NCI-H226 (cell line): ENCODE measurements at regions not wholly inside any gene's neighbourhood (a gene's known extent, or its start where the extent isn't known, plus 50 kb on each side); places are given as distances from the start of the nearest gene placed in this dataset.
"Not testable (repeated sequence)": the region's sequence is repeated elsewhere in the genome, so short reads cannot be mapped to it uniquely, and the experiment has no call there.

Source experiments
- DNase-seq: peaks from one replicate; pipeline ENCODE4 v3.0.0-alpha.2; 2015

DNA sequence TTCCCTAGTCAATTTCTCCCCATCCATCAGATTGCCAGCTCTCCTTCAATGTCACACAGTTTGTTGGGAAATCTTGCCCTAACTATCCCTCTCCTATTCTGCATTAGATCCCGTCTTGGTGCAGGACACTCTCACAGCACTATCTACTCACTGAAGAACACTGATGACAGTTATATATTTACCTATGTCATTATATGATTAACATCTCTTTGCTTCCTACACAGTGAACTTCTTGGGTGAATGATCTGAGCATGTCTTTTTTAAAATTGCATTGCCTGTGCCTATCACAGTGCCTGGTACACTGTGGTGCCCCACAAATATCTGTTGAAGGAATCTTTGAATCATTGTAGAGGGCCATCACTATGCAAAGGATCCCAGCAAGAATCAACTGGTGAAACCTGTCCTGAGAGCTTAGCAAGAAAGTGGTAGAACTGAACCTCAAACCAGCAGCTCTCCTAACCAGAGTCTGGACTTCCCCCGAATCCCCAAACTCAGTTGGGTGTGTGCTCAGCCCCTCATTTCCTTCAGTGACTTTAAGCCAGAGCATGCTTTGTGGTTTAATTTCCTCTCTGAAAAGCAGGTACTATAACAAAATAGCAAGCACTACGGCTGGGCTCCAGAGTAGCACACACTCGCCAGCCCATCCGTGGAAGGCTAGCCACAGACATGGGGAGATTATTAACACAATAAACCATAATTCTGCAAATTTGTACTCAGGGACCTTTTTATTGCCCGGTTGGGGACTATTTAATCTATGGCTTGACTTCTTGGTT is 680.7 kb upstream of the SALL1 start:
- no peak for DNase-seq

DNA sequence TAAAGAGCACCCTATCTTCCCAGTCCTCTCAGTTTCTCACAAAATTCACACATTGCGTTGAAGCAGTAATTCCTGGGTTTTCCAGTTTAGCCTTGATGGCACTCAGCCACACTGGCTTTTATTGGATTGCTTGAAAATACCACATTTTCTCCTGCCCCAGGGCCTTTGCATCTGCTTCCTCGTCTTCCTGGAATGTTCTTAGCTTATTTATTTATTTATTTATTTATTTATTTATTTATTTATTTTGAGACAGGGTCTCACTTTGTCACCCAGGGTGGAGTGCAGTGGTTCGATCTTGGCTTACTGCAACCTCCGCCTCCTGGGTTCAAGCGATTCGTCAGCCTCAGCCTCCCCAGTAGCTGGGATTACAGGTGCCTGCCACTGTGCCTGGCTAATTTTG is 680.0 kb upstream of the SALL1 start:
- not testable (repeated sequence) for DNase-seq

DNA sequence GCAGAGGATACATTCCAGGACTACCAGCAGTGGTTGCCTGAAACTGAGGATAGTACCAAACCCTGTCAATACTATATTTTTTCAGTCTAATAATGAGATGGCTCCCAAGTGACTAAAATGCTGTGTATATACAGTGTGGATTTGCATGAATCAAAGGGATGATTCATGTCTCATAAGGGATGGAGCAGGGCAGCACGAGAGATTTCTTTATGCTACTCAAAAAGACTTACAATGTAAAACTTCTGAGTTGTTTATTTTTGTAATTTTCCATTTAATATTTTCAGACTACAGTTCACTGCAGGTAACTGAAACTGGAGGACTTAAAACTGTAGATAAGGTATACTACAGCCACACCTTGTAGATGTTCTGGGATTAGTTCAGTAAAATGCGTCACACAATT is 674.7 kb upstream of the SALL1 start:
- DNase-seq = no peak

DNA sequence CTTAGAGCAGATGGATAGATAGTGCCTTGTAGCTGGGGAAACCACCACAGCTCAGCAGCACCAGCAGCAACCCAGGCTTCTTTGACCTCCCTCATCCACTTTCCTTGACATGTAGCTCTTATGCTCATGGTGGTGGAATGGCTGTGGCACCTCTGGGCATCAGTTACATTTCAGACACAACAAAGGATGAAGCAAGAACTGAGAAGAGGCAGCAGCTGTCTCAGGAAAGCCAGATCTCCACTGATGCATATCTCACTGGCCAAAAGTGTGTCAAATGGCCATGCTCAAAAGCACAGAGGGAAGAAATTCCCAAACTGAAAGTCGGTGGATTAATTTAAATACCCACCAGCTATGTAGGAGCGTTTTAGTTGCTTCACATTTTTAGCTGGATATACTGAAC is 671.4 kb upstream of the SALL1 start:
- no peak for DNase-seq

DNA sequence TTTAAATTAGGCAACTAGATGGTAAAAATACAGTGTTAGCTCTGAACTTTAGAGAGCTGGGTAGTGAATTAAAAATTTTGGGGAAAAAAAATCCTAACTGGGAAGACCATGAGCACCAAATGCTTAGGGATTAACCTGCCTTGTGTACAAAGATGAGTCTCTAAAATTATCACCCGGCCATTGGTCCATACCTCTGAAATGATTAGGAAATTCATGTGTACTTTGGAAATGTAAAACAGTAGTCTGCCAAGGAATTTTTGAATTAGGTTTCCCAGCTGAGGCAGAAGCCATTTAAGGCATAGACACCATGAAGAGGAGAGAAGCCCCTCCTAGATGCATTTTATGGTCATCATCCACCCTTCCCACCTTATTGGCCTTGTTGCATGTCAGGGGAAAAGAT is 670.5 kb upstream of the SALL1 start:
- no peak for DNase-seq

DNA sequence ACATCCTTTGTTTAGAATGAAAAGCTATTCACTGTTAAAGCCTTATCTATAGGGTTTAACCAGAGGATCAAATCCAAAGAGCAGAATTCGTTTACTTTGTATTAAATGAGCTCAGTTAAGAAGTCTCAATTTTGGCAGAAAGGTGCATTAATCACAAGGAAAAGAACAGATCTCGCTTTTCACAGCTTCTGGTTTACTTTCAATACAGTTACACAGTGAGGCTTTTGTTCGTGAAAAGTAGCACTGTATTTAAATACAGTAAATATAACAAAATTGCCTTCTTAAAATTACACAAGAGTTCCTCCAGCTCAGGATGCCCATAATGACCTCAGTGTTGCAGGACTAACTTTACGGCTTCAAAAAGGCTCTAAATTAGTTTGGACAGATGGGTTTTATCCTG is 669.1 kb upstream of the SALL1 start:
- no peak for DNase-seq

DNA sequence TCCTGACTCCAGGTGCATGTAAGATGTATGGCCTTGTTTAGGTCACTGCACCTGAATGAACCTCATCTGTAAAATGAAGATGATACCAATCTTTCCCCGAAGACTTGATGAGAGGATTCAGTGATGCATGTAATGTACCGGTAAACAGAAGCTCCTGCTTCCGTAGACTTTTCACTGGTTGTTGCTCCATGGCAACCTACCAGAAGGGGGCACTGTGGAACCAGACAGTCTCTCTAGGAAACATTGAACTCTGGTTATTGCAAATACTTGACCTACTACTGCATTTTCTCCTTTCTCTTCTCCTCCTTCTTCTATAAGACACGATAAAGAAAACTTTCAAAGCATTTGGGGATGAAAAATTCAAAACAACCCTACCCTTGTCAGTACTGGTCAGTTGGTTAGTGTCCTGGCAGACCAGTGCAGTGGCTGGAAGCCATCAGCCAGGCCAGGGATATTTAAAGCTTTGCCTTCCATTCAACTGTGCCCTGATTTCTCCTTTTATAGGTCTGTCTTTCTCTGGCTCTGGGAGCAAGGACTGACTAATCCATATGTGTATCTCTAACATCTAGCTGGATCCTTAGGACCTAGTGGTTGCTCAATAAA is 667.4 kb upstream of the SALL1 start:
- no peak for DNase-seq

DNA sequence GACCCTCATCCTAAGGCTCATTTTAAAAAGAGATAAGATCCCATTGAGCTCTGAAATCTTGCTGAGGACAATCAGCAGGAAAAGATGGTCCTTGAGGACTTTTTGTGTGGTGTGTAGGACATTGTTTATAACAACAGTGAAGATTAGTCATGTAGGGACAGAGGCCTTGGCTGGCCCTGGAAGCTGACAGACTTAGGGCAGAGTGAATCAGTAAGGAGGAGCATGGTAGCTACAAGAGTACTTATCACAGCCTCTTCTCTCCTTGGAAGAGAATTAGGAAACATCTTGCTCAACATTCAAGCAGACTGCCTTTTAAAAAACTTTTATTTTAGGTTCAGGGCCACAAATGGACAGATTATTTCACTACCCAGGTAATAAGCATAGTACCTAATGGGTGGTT is 665.9 kb upstream of the SALL1 start:
- DNase-seq = no peak

DNA sequence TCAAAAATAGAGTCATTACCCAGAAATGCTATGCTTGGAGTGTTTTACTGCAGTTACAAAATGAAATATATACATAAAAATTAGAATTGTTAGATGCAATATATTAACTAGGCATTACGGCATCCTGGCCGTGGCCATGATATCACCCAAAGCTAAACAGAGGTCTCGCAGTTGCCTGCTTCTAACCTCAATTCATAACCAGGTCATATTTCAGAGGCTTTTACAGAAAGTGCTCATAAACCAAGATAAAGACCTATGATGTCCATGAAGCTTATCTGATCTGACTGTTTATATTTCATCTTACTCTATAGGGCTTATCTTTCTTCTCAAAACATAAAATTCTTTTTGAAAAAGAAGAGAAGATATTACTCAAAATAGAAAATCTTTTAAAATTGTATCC is 664.5 kb upstream of the SALL1 start:
- no peak for DNase-seq

DNA sequence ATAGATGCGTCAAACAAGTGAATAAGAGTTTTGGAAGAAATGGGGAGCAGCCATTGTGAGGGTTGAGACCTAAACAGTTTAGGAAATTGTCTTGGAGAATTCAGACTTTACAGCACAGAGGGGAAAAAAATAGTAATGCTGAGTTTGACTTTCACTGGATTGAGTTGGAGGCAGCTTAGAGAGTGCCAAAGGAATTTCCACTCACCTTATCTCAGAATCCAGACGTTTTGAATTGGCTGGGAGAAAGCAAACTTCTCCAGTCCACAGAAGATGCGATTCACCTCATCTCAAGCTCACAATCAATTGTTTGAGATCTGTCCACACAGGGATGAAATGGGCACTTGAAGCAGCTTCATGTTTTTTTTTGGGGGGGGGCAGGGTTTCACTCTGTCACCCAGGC is 663.5 kb upstream of the SALL1 start:
- DNase-seq = no peak

DNA sequence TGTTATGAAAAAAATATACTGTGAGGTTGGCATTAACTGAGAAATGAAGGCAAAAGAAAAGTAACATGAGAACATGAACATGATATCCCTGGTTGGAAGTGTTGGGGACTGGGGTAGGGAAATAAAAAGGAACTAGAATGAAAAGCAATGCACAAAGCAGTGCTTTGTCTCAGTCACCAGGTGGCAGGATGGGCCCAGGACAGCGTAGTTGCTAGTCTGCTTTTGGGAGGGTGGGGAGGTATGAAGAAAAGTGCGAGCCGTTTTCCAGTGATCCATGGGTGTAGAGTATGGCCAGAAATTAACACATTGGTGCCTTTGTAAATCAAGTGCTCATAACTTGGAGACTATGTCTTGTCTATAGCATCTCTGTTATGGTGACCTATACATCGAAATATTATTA is 662.5 kb upstream of the SALL1 start:
- no peak for DNase-seq

DNA sequence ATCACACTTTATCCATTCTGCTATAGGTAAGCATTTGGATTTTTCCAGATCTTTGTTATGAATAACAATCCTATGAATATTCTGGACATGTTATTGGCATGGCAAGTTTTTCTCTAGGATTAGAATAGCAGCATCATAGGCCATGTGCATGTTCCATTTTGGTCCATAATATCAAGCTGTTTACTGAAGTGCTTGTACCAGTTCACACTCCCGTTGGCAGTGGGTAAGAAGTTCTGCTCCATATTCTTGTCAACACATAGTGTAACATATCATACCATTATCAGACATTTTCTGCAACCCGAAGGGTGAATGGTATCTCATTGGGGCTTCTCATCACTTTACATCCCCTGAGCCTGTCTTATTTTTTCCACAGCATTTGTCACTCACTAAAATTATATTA is 661.9 kb upstream of the SALL1 start:
- no peak for DNase-seq

DNA sequence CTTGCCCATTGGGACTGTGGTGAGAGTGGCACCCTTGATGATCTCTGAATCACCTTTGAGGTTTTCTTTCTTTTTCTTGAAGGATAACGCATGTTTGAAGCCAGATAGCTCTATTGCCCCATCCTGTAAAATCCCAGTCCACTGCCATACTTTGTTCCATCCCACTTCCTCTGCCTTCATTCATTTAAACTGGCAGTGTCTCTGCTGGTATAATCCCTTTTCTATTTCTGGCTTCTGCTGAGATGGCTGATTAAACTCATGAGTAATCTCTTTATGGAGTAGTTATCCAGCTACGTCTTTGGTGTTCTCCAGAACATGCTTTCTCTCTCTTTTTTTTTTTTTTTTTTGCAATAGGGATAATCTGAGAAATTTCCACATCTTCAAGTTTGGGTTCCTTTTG is 656.5 kb upstream of the SALL1 start:
- no peak for DNase-seq

DNA sequence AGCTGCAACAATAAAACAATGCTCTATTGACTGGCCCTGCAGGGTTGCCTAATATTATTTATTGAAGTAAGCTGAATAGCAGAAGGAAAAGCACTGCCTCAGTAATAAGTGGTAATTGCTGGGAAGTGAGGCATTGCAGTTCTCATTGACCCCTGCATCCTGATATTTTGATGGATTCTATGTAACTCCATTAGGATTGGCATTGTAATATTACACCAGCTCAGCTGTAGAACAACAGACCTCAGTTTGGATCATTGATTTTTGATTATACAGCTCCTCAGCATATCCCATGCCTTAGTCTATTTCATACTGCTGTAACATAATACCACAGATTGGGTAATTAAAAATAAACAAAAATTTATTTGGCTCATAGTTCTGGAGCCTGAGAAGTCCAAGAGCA is 650.6 kb upstream of the SALL1 start:
- DNase-seq = no peak

DNA sequence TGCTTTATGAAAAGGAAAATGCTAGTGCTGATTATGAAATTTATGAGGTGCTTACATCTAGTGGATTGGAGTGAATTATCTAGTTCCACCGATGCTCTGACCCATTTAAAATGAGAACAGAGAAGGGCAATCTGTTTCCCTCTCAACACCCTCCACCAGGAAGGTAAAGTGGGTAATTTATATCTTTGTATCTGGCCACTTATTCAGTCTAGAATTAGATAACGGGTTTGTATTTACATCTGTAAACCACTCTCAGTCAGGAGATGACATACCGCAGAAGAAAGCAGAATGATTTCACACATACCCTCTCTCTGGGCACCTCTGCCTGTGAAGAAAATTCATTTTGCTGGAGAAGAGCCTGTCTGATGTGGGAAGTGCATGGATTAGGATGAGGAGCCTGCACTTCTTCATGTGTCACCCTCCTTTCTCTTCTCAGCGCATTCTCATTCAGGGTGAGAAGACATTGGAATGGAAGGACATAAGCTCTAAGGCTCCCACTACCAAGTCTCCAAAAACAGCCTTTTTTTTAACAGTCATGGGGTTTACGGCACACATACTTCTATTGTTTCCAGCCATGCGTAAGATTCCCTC is 646.7 kb upstream of the SALL1 start:
- DNase-seq = no peak

DNA sequence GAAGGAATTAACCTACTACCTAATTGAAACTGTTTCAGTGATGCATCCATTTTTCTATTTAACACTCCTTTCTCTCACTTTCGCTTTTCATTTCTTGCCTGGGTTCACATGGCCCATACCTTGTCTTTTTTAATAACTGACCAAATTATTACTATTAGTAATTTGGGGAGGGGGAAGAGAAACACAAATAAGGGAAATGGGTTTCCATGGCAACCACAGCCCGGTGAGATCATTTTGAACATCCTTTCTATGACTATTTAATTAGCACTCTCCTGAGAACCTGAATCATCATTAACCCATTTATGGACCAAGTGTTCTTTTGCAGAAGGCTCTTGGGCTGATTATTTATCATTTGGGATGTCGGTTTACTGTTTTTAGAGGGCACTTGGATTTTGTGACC is 628.2 kb upstream of the SALL1 start:
- no peak for DNase-seq

DNA sequence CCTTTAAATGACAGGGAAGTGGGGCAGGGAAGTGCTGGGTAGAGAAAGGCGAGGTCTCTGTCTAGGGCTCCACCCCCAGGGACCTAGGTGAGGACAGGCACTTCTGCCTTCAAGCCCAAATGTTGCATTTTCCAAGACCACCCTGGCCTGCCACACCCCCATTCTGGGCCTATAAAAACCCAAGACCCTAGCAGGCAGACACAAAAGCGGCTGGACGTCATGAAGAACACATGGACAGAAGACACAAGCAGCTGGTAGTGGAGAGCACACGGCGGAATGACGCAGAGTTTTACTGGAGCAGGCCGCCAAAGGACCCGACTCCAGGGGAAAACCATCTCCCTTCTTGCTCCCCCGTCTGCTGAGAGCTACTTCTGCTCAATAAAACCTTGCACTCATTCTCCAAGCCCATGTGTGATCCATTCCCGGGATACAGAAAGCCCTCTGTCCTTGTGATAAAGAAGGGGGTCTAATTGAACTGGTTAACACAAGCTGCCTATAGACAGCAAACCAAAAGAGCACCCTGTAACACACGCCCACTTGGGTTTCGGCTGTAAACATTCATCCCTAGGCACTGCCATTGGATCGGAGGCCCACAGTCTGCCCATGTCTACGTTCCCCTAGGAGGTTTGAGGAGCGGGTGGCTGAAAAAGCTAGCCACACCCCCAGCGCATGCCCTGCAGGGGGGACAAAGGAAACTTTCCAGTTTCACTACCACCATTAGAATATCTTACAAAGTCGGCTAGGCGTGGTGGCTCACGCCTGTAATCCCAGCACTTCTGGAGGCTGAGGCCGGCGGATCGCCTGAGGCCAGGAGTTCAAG is 622.2 kb upstream of the SALL1 start:
- no peak for DNase-seq

DNA sequence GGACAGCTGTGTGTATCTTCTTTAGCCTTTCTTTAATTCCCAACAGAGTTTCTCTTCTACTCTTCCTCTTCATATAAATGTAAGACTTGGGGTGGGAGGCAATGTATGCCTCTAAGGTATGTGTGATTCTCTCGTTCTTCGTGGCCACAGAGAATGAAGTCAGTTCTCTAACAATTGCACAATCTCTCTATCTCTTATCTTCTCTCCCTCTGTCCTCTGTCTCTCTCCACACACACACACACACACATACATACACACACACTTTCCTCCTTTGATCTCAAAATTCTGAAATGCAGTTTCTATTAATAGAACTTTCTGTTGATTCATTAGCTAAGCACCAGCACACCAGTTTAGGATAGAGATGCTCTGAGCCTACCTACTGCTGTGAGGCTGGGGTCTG is 615.7 kb upstream of the SALL1 start:
- no peak for DNase-seq

DNA sequence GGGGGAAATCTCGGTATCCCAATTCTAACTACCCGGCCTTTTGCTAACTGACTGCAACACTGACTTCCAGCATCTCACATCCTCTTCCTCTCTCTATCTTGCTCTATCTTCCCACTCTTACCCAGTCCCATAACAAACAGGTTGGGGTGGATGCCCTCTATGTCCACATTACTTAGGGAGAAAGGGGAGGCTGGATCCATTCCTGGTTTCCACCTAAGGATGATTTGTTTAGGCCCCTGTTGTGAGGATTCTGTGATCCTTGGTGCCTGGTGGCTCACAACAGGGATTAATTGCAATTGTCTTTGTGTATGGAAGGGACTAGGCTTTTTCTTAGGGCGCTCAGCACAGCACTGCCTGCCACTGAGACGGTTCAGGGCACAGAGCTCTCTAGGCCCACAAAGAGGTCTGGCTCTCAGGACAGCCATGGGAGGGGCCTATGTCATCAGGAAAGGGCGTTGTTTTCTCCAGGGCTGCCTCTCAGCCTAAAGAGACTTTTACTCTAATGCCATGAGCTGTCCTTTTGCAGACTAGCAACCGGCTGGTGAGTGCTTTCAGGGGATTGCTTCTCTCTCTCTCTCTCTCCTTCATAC is 612.1 kb upstream of the SALL1 start:
- no peak for DNase-seq

DNA sequence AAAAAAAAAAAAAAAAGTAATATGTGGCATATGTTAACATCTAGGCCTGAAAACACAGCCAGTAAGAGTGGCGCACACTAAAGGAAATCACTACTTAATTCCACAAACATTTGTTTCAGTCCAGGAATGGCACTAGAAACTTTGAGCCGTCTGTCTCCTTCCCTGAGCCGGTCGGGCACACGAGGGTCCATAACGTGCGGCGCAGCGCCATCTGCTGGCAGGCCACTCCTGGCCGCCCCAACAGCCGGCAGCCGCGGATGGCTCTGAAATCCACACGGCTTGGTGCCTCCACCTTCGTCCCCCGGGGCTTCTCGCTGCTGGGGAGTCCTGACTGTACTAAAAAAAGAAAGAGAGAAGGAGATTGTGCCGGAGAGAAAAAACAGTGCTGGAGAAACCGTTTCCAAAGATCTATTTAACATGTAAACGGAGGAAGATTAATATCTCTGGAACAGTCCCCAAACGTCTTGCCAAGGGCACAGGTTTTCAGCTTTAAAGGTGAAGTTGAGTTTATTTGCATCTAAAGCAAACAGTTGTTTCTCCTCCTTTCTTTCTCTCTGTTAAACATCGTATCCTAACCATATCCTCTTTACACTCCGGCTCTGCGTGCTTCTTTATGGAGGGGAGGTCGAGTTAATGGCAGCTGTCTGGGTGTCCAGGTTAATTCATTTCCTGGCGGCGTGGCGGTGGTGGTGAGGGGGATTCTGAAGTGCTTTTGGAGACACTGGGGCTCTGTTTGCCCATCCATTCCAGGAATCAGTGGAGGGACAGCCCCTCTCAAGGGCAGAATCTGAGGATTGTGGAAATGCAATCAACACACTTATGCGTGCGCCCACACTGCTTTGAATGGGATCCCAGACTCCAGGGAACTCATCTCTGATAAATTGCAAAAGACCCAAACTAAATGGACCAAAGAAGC is 611.3 kb upstream of the SALL1 start:
- DNase-seq = no peak

DNA sequence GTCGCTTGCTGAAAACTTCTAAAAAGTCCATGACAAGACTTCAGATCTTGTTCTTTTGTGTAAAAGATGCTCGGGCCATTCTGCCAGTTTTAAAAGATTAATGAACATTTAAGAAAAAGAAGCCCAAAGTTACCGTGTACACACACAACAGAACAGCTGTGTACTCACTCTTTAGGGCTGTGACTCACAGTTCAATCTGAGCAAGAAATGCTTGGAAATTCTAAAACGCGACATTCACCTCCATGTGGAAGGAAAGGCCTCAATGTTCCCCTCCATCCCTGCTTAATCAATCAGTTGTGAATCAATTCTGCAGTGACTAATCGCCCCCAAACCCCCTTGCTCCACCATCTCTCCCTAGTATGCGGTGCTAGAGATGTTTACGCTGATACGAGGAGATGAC is 609.9 kb upstream of the SALL1 start:
- DNase-seq = no peak

DNA sequence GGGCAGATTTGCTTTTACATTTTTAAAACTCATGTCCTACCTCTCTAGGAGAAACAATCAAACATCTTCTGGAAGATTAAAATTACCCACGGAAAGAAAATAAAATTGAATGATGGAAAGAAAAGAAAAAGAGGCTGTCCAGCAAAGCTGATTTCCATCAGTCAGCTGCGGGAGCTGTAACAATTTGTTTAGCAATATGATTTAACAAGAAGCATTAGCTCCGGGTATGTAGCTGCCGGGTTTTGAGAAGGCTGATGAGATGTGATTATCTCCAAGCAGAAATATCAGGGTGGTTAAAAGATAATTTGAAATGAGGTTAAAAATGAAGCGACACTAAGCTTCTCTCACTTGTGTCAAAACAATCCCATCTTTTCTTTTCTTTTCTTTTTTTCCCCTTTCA is 608.9 kb upstream of the SALL1 start:
- no peak for DNase-seq
